Nephron (organoid): ENCODE measurements at regions not wholly inside any gene's neighbourhood (a gene's known extent, or its start where the extent isn't known, plus 50 kb on each side); places are given as distances from the start of the nearest gene placed in this dataset.
A peak's percentile ranks its signal among the peaks of the same experiment; 100 is the strongest.

ENCODE experiments used
- H3K27ac Mint-ChIP-seq, 3 experiments: 2 replicates each; pipeline ENCODE4 v1.8.0; 2020; ENCODE audit warnings: mixed read lengths in 3 of 3, mild to moderate bottlenecking in 2 of 3, moderate library complexity in 1 of 3
- H3K27me3 Mint-ChIP-seq: 2 replicates; pipeline ENCODE4 v1.8.0; 2021; ENCODE audit warnings: low read depth, mild to moderate bottlenecking, moderate library complexity, mixed read lengths
- H3K36me3 Mint-ChIP-seq: 2 replicates; pipeline ENCODE4 v1.8.0; 2020; ENCODE audit warnings: low read depth, mixed read lengths
- H3K4me1 Mint-ChIP-seq: 2 replicates; pipeline ENCODE4 v1.8.0; 2020; ENCODE audit warnings: mixed read lengths
- H3K4me3 Mint-ChIP-seq, 3 experiments: 2 replicates each; pipeline ENCODE4 v1.8.0; 2020; ENCODE audit warnings: mild to moderate bottlenecking in 3 of 3, mixed read lengths in 3 of 3, moderate library complexity in 2 of 3
- H3K9me3 Mint-ChIP-seq: 2 replicates; pipeline ENCODE4 v1.8.0; 2020; ENCODE audit warnings: mixed read lengths
- CTCF ChIP-seq, 3 experiments: fragments of 200-600 bp; sonication (generic); IDR thresholded peaks; one replicate each; pipeline ENCODE4 v1.5.0; 2021; ENCODE audit warnings: antibody characterized with exemption in 3 of 3; ENCODE audit not compliant: unreplicated experiment in 3 of 3

DNA sequence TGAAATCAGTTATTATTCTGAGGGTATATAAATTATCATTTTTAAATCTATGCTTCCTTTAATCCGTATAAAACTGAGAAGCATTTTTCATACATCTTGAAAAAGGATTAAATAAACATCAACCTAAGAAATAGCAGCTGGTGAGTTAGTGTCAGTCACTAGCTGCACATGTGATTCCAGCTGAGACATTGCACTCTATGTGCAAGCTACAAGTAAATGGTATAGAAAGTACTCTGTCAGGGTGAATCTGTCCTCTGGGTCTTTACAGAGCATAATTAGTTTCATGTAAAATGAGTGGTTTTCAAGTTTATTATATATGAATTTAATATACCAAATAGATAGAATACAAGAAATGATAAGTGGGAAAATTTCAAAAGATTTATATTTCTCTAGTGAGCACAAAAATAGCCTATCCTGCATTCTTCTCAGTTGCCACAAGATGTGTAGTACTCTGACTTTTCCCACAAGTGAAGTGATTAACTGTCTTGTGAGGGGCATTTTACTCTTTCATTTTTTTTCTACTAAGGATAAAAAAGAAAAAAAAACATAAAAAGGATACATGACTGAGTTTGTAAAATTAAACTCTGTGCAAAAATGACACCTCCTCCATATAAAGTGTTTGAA is 1372.1 kb downstream of the PCDH9 start:
- no peaks in the 10 kb centered on the region for H3K9me3 Mint-ChIP-seq
- no peak overlapping the region for H3K4me3 Mint-ChIP-seq
- TF ChIP-seq CTCF (IDR thresholded peaks at IDR 0.05; ENCODE audit: unreplicated experiment in 3 of 3), result peak in 1 of 3 experiments; percentile 20
- H3K4me1 Mint-ChIP-seq, result no peaks in the 10 kb centered on the region
- H3K27ac Mint-ChIP-seq, result no peak overlapping the region
- no peaks in the 10 kb centered on the region for H3K27me3 Mint-ChIP-seq
- H3K36me3 Mint-ChIP-seq, result no peaks in the 10 kb centered on the region

DNA sequence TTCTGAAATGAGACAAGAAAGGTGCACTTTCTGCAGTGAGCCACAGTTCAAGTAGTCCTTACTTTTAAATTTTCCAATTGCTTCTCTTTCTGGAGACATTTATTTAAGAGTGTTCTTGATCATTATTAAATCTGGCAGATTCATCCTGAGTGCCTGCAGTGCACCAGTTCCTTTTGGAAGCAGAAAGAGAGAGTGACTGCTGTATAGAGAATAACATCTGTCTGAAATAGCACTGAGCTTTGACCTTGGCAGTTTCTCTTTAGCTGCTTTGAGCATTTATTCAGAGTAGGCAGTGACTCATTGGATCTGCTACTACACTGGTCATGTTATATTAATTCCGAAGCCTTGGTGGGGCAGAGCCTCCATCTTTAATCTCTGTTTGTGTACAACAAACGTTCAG is 1373.7 kb downstream of the PCDH9 start:
- Mint-ChIP-seq H3K27ac (no peak overlapping the region), H3K4me3 (no peak overlapping the region), H3K27me3 (no peaks in the 10 kb centered on the region), H3K4me1 (no peaks in the 10 kb centered on the region), H3K9me3 (no peaks in the 10 kb centered on the region), H3K36me3 (no peaks in the 10 kb centered on the region)
- TF ChIP-seq CTCF (IDR thresholded peaks at IDR 0.05; ENCODE audit: unreplicated experiment in 3 of 3), result no peak

GRCh38 chr13:65855242-65855805 is 1374.8 kb downstream of the PCDH9 start:
- TF ChIP-seq CTCF (IDR thresholded peaks at IDR 0.05; ENCODE audit: unreplicated experiment in 3 of 3), result no peak
- Mint-ChIP-seq H3K4me3 (no peak overlapping the region), H3K27ac (no peak overlapping the region), H3K27me3 (no peaks in the 10 kb centered on the region), H3K9me3 (no peaks in the 10 kb centered on the region), H3K4me1 (no peaks in the 10 kb centered on the region), H3K36me3 (no peaks in the 10 kb centered on the region)

DNA sequence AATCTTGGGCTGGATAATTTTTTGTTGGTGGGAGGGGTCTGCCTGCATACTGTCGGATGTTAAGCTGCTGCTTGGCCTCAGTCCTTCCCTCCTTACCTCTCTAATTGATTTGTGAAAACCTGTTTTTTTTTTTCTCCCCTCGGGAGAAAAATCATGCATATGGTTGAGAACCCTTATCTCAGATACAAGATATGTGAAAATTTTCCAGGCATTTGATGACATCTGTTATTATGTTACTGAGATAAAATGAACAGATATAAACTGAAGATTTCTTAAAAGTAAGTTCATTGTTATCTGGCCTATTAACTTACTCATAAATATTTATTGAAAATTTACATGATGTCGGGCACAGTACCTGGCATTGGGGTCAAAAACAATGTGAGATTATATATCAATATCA is 1375.7 kb downstream of the PCDH9 start:
- TF ChIP-seq CTCF (IDR thresholded peaks at IDR 0.05; ENCODE audit: unreplicated experiment in 3 of 3), result no peak
- H3K36me3 Mint-ChIP-seq, result no peaks in the 10 kb centered on the region
- no peak overlapping the region for H3K27ac Mint-ChIP-seq
- H3K4me1 Mint-ChIP-seq, result no peaks in the 10 kb centered on the region
- H3K9me3 Mint-ChIP-seq, result no peaks in the 10 kb centered on the region
- H3K4me3 Mint-ChIP-seq, result no peak overlapping the region
- no peaks in the 10 kb centered on the region for H3K27me3 Mint-ChIP-seq

- no peaks in the 10 kb centered on the region for H3K36me3 Mint-ChIP-seq
- no peak for TF ChIP-seq CTCF (IDR thresholded peaks at IDR 0.05; ENCODE audit: unreplicated experiment in 3 of 3)
- H3K4me1 Mint-ChIP-seq, result peaks cover 7% of the 10 kb centered on the region
- no peaks in the 10 kb centered on the region for H3K9me3 Mint-ChIP-seq
- H3K4me3 Mint-ChIP-seq, result no peak overlapping the region
- no peak overlapping the region for H3K27ac Mint-ChIP-seq
- no peaks in the 10 kb centered on the region for H3K27me3 Mint-ChIP-seq
Measured at GRCh38 chr13:65844266-65844841, 1385.8 kb downstream of the PCDH9 start.

DNA sequence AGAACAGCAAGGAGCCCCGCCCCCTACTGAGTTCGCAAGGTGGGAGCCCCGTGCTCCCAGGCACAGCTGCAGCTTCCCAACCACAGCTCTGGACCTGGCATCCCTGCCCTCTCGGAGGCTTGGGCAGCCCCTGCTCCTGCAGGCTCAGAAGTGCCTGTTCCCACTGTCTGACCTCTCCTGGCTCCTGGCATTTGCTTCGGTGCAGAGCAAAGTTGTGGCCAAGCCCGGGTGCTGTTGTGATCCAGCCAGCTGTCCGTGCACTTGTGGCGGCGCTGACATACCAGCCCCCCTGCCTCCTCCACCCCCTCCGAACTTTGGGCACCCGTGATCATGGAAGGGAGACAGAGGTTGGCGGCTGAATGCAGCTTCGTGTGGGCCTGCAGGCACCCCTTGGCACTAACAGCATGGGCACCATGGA is 1386.8 kb downstream of the PCDH9 start:
- H3K27ac Mint-ChIP-seq, result no peak overlapping the region
- H3K9me3 Mint-ChIP-seq, result no peaks in the 10 kb centered on the region
- H3K36me3 Mint-ChIP-seq, result no peaks in the 10 kb centered on the region
- H3K4me3 Mint-ChIP-seq, result no peak overlapping the region
- peaks cover 7% of the 10 kb centered on the region for H3K4me1 Mint-ChIP-seq
- TF ChIP-seq CTCF (IDR thresholded peaks at IDR 0.05; ENCODE audit: unreplicated experiment in 3 of 3), result no peak
- no peaks in the 10 kb centered on the region for H3K27me3 Mint-ChIP-seq
